ENCODE measurements at regions not wholly inside any gene's neighbourhood (a gene's known extent, or its start where the extent isn't known, plus 50 kb on each side); places are given as distances from the start of the nearest gene placed in this dataset.
"Not testable (repeated sequence)": the region's sequence is repeated elsewhere in the genome, so short reads cannot be mapped to it uniquely, and the experiment has no call there.

- ATAC-seq (no peak), DNase-seq (no peak)
Measured at GRCh38 chr20:23150304-23151007, 64.3 kb upstream of the CD93 start.

GRCh38 chr20:23149623-23150279 lies 63.6 kb upstream of the CD93 start:
- ATAC-seq (no peak), DNase-seq (no peak)

GRCh38 chr20:23148731-23149570 lies 62.8 kb upstream of the CD93 start:
- DNase-seq (no peak), ATAC-seq (no peak)

GRCh38 chr20:23147964-23148730 lies 62.0 kb upstream of the CD93 start:
- peak; percentile 86 for ATAC-seq
- DNase-seq = peak; percentile 29

- DNase-seq = no peak
- no peak for ATAC-seq
Measured at GRCh38 chr20:23147647-23147963, 61.5 kb upstream of the CD93 start.

- DNase-seq (no peak), ATAC-seq (no peak)
Measured at GRCh38 chr20:23146857-23147637, 60.9 kb upstream of the CD93 start.

GRCh38 chr20:23146181-23146580 lies 60.1 kb upstream of the CD93 start:
- ATAC-seq (no peak), DNase-seq (no peak)

- DNase-seq = no peak
- ATAC-seq = no peak
Measured at GRCh38 chr20:23145281-23145700, 59.2 kb upstream of the CD93 start.

GRCh38 chr20:23144856-23145255 lies 58.7 kb upstream of the CD93 start:
- DNase-seq (no peak), ATAC-seq (no peak)

GRCh38 chr20:23143986-23144690 lies 58.0 kb upstream of the CD93 start:
- ATAC-seq (no peak), DNase-seq (no peak)

GRCh38 chr20:23143098-23143497 lies 57.0 kb upstream of the CD93 start:
- DNase-seq (peak; percentile 22), ATAC-seq (peak; percentile 48)

GRCh38 chr20:23142162-23143050 lies 56.3 kb upstream of the CD93 start:
- ATAC-seq (peak; percentile 21), DNase-seq (no peak)

GRCh38 chr20:23141450-23142161 lies 55.5 kb upstream of the CD93 start:
- ATAC-seq (no peak), DNase-seq (no peak)

- ATAC-seq (no peak), DNase-seq (no peak)
Measured at GRCh38 chr20:23140991-23141390, 54.9 kb upstream of the CD93 start.

- not testable (repeated sequence) for ATAC-seq, DNase-seq
Measured at GRCh38 chr20:23139984-23140383, 53.9 kb upstream of the CD93 start.

GRCh38 chr20:23139524-23139923 lies 53.4 kb upstream of the CD93 start:
- ATAC-seq = no peak

GRCh38 chr20:23138682-23139081 lies 52.6 kb upstream of the CD93 start:
- ATAC-seq = no peak
- no peak for DNase-seq

More at GRCh38 chr20:23139524-23139923, 53.4 kb upstream of the CD93 start:
- no peak for DNase-seq

GRCh38 chr20:23138226-23138625 lies 52.1 kb upstream of the CD93 start:
- no peak for DNase-seq
- no peak for ATAC-seq

Measured in stimulated activated naive CD8-positive, alpha-beta T cell treated with anti-CD3 and anti-CD28 coated beads, Interleukin-15, Interleukin-2, amounts not matched to agents 100 U/mL and 50 U/mL, for 24 hours (primary cell).